Hepatocyte (in vitro differentiated cells): ENCODE measurements at regions not wholly inside any gene's neighbourhood (a gene's known extent, or its start where the extent isn't known, plus 50 kb on each side); places are given as distances from the start of the nearest gene placed in this dataset.
A peak's percentile ranks its signal among the peaks of the same experiment; 100 is the strongest.

Experiments used
- DNase-seq: peaks from one replicate; pipeline ENCODE4 v3.0.0-alpha.2; 2016; ENCODE audit warnings: low spot score
- H2AFZ ChIP-seq: fragments of 200-600 bp; sonication (generic); 2 replicates; pipeline ENCODE4 v1.6.0; 2016; ENCODE audit warnings: antibody characterized with exemption, mild to moderate bottlenecking
- H3K27ac ChIP-seq: fragments of 200-600 bp; sonication (generic); 2 replicates; pipeline ENCODE4 v1.5.1; 2016; ENCODE audit warnings: mild to moderate bottlenecking
- H3K27me3 ChIP-seq: fragments of 200-600 bp; sonication (generic); 2 replicates; pipeline ENCODE4 v1.6.1; 2016
- H3K36me3 ChIP-seq: fragments of 200-600 bp; sonication (generic); replicated peaks from 2 replicates; pipeline ENCODE4 v1.5.1; 2016; ENCODE audit warnings: low read depth; ENCODE audit not compliant: insufficient read depth
- H3K4me1 ChIP-seq: fragments of 200-600 bp; sonication (generic); 2 replicates; pipeline ENCODE4 v1.5.1; 2016; ENCODE audit warnings: mild to moderate bottlenecking, moderate library complexity; ENCODE audit not compliant: insufficient read depth
- H3K4me2 ChIP-seq: fragments of 200-600 bp; sonication (generic); 2 replicates; pipeline ENCODE4 v1.6.0; 2016
- H3K4me3 ChIP-seq: fragments of 200-600 bp; sonication (generic); 2 replicates; pipeline ENCODE4 v1.5.1; 2016; ENCODE audit warnings: mild to moderate bottlenecking
- H3K79me2 ChIP-seq: fragments of 200-600 bp; sonication (generic); 2 replicates; pipeline ENCODE4 v1.6.0; 2017; ENCODE audit warnings: mild to moderate bottlenecking
- H3K9me2 ChIP-seq: fragments of 200-600 bp; sonication (generic); replicated peaks from 2 replicates; pipeline ENCODE4 v1.6.0; 2017; ENCODE audit warnings: mild to moderate bottlenecking; ENCODE audit not compliant: insufficient read depth
- H3K9me3 ChIP-seq: fragments of 200-600 bp; sonication (generic); 2 replicates; pipeline ENCODE4 v1.5.1; 2016; ENCODE audit warnings: low read depth, mild to moderate bottlenecking
- H4K20me1 ChIP-seq: fragments of 200-600 bp; sonication (generic); 2 replicates; pipeline ENCODE4 v1.6.0; 2016; ENCODE audit warnings: mild to moderate bottlenecking; ENCODE audit not compliant: insufficient read depth, poor library complexity, severe bottlenecking
- CTCF ChIP-seq: fragments of 200-600 bp; sonication (generic); IDR thresholded peaks from 2 replicates; pipeline ENCODE4 v1.5.1; 2016; ENCODE audit warnings: antibody characterized with exemption, mild to moderate bottlenecking; ENCODE audit not compliant: poor library complexity
- EZH2 ChIP-seq: fragments of 200-600 bp; sonication (generic); IDR thresholded peaks from 2 replicates; pipeline ENCODE4 v1.6.1; 2016; ENCODE audit warnings: antibody characterized with exemption, mild to moderate bottlenecking, borderline replicate concordance
- EZH2phosphoT487 ChIP-seq: fragments of 200-600 bp; sonication (generic); IDR thresholded peaks from one replicate; pipeline ENCODE4 v1.6.1; 2018; ENCODE audit warnings: antibody characterized with exemption, mild to moderate bottlenecking, low read depth, moderate library complexity; ENCODE audit not compliant: unreplicated experiment, severe bottlenecking
- WGBS: methylation state at CpG from one replicate; pipeline ENCODE4 v1.1.6; 2016; ENCODE audit warnings: low lambda C conversion rate; ENCODE audit errors: missing lambda C conversion rate; 5-methylcytosine and 5-hydroxymethylcytosine counted together

- H3K9me3 ChIP-seq: no peaks in the 10 kb centered on the region
- no peaks in the 10 kb centered on the region for H4K20me1 ChIP-seq
- WGBS: 44% methylated on average over 12 of the region's 12 CpGs
- no peaks in the 10 kb centered on the region for H3K79me2 ChIP-seq
- H3K9me2 ChIP-seq: no peaks in the 10 kb centered on the region
- H3K4me2 ChIP-seq: peak overlapping the region; percentile 52
- peaks cover 89% of the 10 kb centered on the region for H3K4me1 ChIP-seq
- H2AFZ ChIP-seq: no peak overlapping the region
- peak overlapping the region; percentile 96 for H3K27ac ChIP-seq
- TF ChIP-seq EZH2phosphoT487: no peak
- TF ChIP-seq EZH2: no peak
- no peak for TF ChIP-seq CTCF
- H3K27me3 ChIP-seq: no peaks in the 10 kb centered on the region
- DNase-seq: peak; percentile 75
- H3K4me3 ChIP-seq: no peak overlapping the region
- no peaks in the 10 kb centered on the region for H3K36me3 ChIP-seq
Observed at GRCh38 chr1:234721476-234722269, 111.7 kb upstream of the IRF2BP2 start.

- Histone ChIP-seq H3K9me3 (no peaks in the 10 kb centered on the region), H3K9me2 (no peaks in the 10 kb centered on the region), H3K79me2 (no peaks in the 10 kb centered on the region), H3K27me3 (no peaks in the 10 kb centered on the region), H3K4me2 (peak overlapping the region; percentile 6), H3K4me3 (no peak overlapping the region), H3K27ac (peak overlapping the region; percentile 96), H3K36me3 (no peaks in the 10 kb centered on the region), H3K4me1 (peaks cover 88% of the 10 kb centered on the region), H2AFZ (no peak overlapping the region), H4K20me1 (no peaks in the 10 kb centered on the region)
- TF ChIP-seq EZH2 (no peak), EZH2phosphoT487 (no peak), CTCF (no peak)
- no peak for DNase-seq
- 85% methylated on average over 15 of the region's 15 CpGs for WGBS
Observed at GRCh38 chr1:234720709-234721441, 110.9 kb upstream of the IRF2BP2 start.

- Histone ChIP-seq H3K9me2 (no peaks in the 10 kb centered on the region), H2AFZ (no peak overlapping the region), H3K79me2 (no peaks in the 10 kb centered on the region), H3K4me1 (peaks cover 83% of the 10 kb centered on the region), H3K36me3 (no peaks in the 10 kb centered on the region), H3K4me2 (no peak overlapping the region), H3K27ac (peak overlapping the region; percentile 96), H3K27me3 (no peaks in the 10 kb centered on the region), H3K4me3 (no peak overlapping the region), H4K20me1 (no peaks in the 10 kb centered on the region), H3K9me3 (no peaks in the 10 kb centered on the region)
- no peak for TF ChIP-seq CTCF
- TF ChIP-seq EZH2phosphoT487: no peak
- no peak for TF ChIP-seq EZH2
- WGBS: 53% methylated on average over 8 of the region's 8 CpGs
- DNase-seq: no peak
Observed at GRCh38 chr1:234719454-234720251, 109.7 kb upstream of the IRF2BP2 start.
